ENCODE measurements at regions not wholly inside any gene's neighbourhood (a gene's known extent, or its start where the extent isn't known, plus 50 kb on each side); places are given as distances from the start of the nearest gene placed in this dataset.

DNA sequence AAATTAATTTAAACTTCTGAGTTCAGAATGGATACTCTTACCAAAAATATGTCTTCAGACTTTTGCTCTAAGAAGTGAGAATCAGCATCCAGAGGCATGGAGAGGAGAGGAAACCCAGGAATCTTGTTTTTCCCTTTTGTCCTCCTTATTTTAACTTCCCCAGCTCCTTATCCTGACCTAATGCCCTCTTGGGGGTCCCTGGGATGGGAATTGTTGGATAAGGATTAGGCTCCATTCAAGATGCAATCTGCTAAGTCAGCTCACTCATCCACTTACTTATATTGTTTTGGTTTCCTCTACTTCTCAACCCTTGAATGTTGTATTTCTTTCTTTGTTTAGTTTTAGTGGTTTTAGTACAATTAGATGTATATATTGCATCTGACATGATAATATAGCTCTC is 208.4 kb upstream of the PCDH7 start:
- H2AFZ ChIP-seq (ENCODE audit: low read length) = no peak overlapping the region
- H3K9ac ChIP-seq (replicated peaks in 1 of 4; ENCODE audit: extremely low read depth in 1 of 4, low read depth in 3 of 4, low read length in 3 of 4) = no peak overlapping the region
- no peaks in the 10 kb centered on the region for H3K27me3 ChIP-seq (replicated peaks in 1 of 4; ENCODE audit: control insufficient read depth in 3 of 4, extremely low read depth in 1 of 4, insufficient read depth in 3 of 4, low read length in 3 of 4)
- no peak overlapping the region for H3K23ac ChIP-seq (ENCODE audit: insufficient read length)
- FAIRE-seq (no peak), DNase-seq (ENCODE audit: low read depth in 1 of 2, low spot score in 2 of 2) (no peak)
- no peak overlapping the region for H3K27ac ChIP-seq (ENCODE audit: low read depth, low read length)
- H2BK5ac ChIP-seq (ENCODE audit: low read depth, low read length) = no peak overlapping the region
- H3K4ac ChIP-seq (replicated peaks; ENCODE audit: insufficient read length, low read depth, low read length) = no peak overlapping the region
- H3K56ac ChIP-seq (replicated peaks; ENCODE audit: insufficient read length, low read depth, low read length) = no peak overlapping the region
- H4K8ac ChIP-seq (ENCODE audit: extremely low read depth, insufficient read depth, low read length) = no peak overlapping the region
- no peaks in the 10 kb centered on the region for H3K79me2 ChIP-seq (ENCODE audit: control insufficient read depth in 1 of 2, insufficient read depth in 2 of 2, low read length in 2 of 2)
- H4K5ac ChIP-seq (ENCODE audit: insufficient read length, low read depth, low read length) = no peak overlapping the region
- H4K91ac ChIP-seq (replicated peaks; ENCODE audit: insufficient read length, low read length) = no peak overlapping the region
- no peak overlapping the region for H3K4me3 ChIP-seq (ENCODE audit: extremely low read depth in 1 of 4, insufficient read depth in 2 of 4, low read depth in 3 of 4, low read length in 4 of 4)
- H2BK20ac ChIP-seq (ENCODE audit: low read length) = no peak overlapping the region
- H3K79me1 ChIP-seq (ENCODE audit: low read depth, low read length) = no peaks in the 10 kb centered on the region
- H4K20me1 ChIP-seq (replicated peaks in 1 of 2; ENCODE audit: control insufficient read depth in 1 of 2, insufficient read depth in 2 of 2, low read length in 2 of 2) = no peaks in the 10 kb centered on the region
- H2BK15ac ChIP-seq (ENCODE audit: low read length) = no peak overlapping the region
- no peak overlapping the region for H3K14ac ChIP-seq (ENCODE audit: insufficient read length)
- no peaks in the 10 kb centered on the region for H3K23me2 ChIP-seq (ENCODE audit: low read depth, low read length)
- H3K36me3 ChIP-seq (ENCODE audit: control insufficient read depth in 2 of 4, insufficient read depth in 4 of 4, low read length in 3 of 4) = no peaks in the 10 kb centered on the region
- ChIA-PET CTCF (ENCODE audit: partially characterized antibody) (no interaction called here), POLR2A (ENCODE audit: partially characterized antibody) (no interaction called here)
- no peak overlapping the region for H3K4me2 ChIP-seq (ENCODE audit: insufficient read depth in 1 of 2, low read depth in 2 of 2, low read length in 2 of 2)
- no peaks in the 10 kb centered on the region for H3K9me3 ChIP-seq (ENCODE audit: insufficient read depth in 2 of 2, low read depth in 1 of 2, low read length in 1 of 2)
- no peak overlapping the region for H2AK5ac ChIP-seq (ENCODE audit: low read depth, low read length)
- peaks cover 0 to 4% (median 1%) of the 10 kb centered on the region in 4 experiments; a peak in 2 of 7 replicates for H3K4me1 ChIP-seq (replicated peaks in 1 of 4; ENCODE audit: control insufficient read depth in 3 of 4, insufficient read depth in 4 of 4, low read length in 3 of 4)
- TF ChIP-seq RFX5 (IDR thresholded peaks at IDR 0.05; ENCODE audit: borderline replicate concordance, low read depth, low read length) = no peak
- no peak for TF ChIP-seq BRCA1 (IDR thresholded peaks at IDR 0.05; ENCODE audit: low read depth, low read length)
- TF ChIP-seq KDM5A (IDR thresholded peaks at IDR 0.05; ENCODE audit: low read length) = no peak
- no peak for TF ChIP-seq NANOG (IDR thresholded peaks at IDR 0.05; ENCODE audit: insufficient read depth, low read depth, low read length, poor library complexity, severe bottlenecking)
- no peak for TF ChIP-seq POU5F1 (IDR thresholded peaks at IDR 0.05; ENCODE audit: low read depth, low read length)
- no peak for TF ChIP-seq USF2 (IDR thresholded peaks at IDR 0.05; ENCODE audit: low read length)
- H3K18ac ChIP-seq (ENCODE audit: extremely low read depth, low read length) = no peak overlapping the region
- H2BK120ac ChIP-seq (replicated peaks; ENCODE audit: low read depth, low read length) = no peak overlapping the region
- no peak overlapping the region for H2BK12ac ChIP-seq (ENCODE audit: low read depth, low read length)
